ENCODE measurements at regions not wholly inside any gene's neighbourhood (a gene's known extent, or its start where the extent isn't known, plus 50 kb on each side); places are given as distances from the start of the nearest gene placed in this dataset.
"Not testable (repeated sequence)": the region's sequence is repeated elsewhere in the genome, so short reads cannot be mapped to it uniquely, and the experiment has no call there.

GRCh38 chr2:88396209-88396608, 56.3 kb downstream of the FOXI3 start:
- H3K4me1 Mint-ChIP-seq (ENCODE audit: unreplicated experiment), result no peaks in the 10 kb centered on the region
- no peak for TF ChIP-seq CTCF (IDR thresholded peaks at IDR 0.05; ENCODE audit: unreplicated experiment)
- no peaks in the 10 kb centered on the region for H3K36me3 Mint-ChIP-seq (ENCODE audit: low read depth, unreplicated experiment)
- no peaks in the 10 kb centered on the region for H3K27me3 Mint-ChIP-seq (ENCODE audit: unreplicated experiment)
- no peaks in the 10 kb centered on the region for H3K9me3 Mint-ChIP-seq (ENCODE audit: unreplicated experiment)
- H3K4me3 Mint-ChIP-seq (ENCODE audit: unreplicated experiment), result no peak overlapping the region
- no peak for DNase-seq (ENCODE audit: low spot score)
- no peak overlapping the region for H3K27ac Mint-ChIP-seq (ENCODE audit: unreplicated experiment)

- Mint-ChIP-seq H3K27ac (ENCODE audit: unreplicated experiment) (no peak overlapping the region), H3K4me3 (ENCODE audit: unreplicated experiment) (no peak overlapping the region), H3K4me1 (ENCODE audit: unreplicated experiment) (no peaks in the 10 kb centered on the region), H3K36me3 (ENCODE audit: low read depth, unreplicated experiment) (no peaks in the 10 kb centered on the region), H3K27me3 (ENCODE audit: unreplicated experiment) (no peaks in the 10 kb centered on the region), H3K9me3 (ENCODE audit: unreplicated experiment) (no peaks in the 10 kb centered on the region)
- DNase-seq (ENCODE audit: low spot score), result no peak
- TF ChIP-seq CTCF (IDR thresholded peaks at IDR 0.05; ENCODE audit: unreplicated experiment), result no peak
These were observed 74.9 kb downstream of the FOXI3 start for GRCh38 chr2:88377641-88377991.

- TF ChIP-seq CTCF (IDR thresholded peaks at IDR 0.05; ENCODE audit: unreplicated experiment), result no peak
- H3K4me1 Mint-ChIP-seq (ENCODE audit: unreplicated experiment), result no peaks in the 10 kb centered on the region
- H3K36me3 Mint-ChIP-seq (ENCODE audit: low read depth, unreplicated experiment), result no peaks in the 10 kb centered on the region
- H3K4me3 Mint-ChIP-seq (ENCODE audit: unreplicated experiment), result no peak overlapping the region
- no peaks in the 10 kb centered on the region for H3K27me3 Mint-ChIP-seq (ENCODE audit: unreplicated experiment)
- H3K27ac Mint-ChIP-seq (ENCODE audit: unreplicated experiment), result no peak overlapping the region
- DNase-seq (ENCODE audit: low spot score), result no peak
- no peaks in the 10 kb centered on the region for H3K9me3 Mint-ChIP-seq (ENCODE audit: unreplicated experiment)
These were observed 80.5 kb downstream of the FOXI3 start for GRCh38 chr2:88372042-88372441.

GRCh38 chr2:88365408-88365807, 87.1 kb downstream of the FOXI3 start:
- H3K4me3 Mint-ChIP-seq (ENCODE audit: unreplicated experiment); H3K36me3 Mint-ChIP-seq (ENCODE audit: low read depth, unreplicated experiment); H3K27me3 Mint-ChIP-seq (ENCODE audit: unreplicated experiment); H3K4me1 Mint-ChIP-seq (ENCODE audit: unreplicated experiment); H3K27ac Mint-ChIP-seq (ENCODE audit: unreplicated experiment); DNase-seq (ENCODE audit: low spot score); H3K9me3 Mint-ChIP-seq (ENCODE audit: unreplicated experiment): not testable (repeated sequence)

- TF ChIP-seq CTCF (IDR thresholded peaks at IDR 0.05; ENCODE audit: unreplicated experiment), result no peak
- no peak for DNase-seq (ENCODE audit: low spot score)
- no peak overlapping the region for H3K4me3 Mint-ChIP-seq (ENCODE audit: unreplicated experiment)
- no peaks in the 10 kb centered on the region for H3K36me3 Mint-ChIP-seq (ENCODE audit: low read depth, unreplicated experiment)
- H3K27me3 Mint-ChIP-seq (ENCODE audit: unreplicated experiment), result no peaks in the 10 kb centered on the region
- peaks cover 8% of the 10 kb centered on the region for H3K4me1 Mint-ChIP-seq (ENCODE audit: unreplicated experiment)
- no peaks in the 10 kb centered on the region for H3K9me3 Mint-ChIP-seq (ENCODE audit: unreplicated experiment)
- no peak overlapping the region for H3K27ac Mint-ChIP-seq (ENCODE audit: unreplicated experiment)
These were observed 97.0 kb downstream of the FOXI3 start for GRCh38 chr2:88355486-88355885.

DNA sequence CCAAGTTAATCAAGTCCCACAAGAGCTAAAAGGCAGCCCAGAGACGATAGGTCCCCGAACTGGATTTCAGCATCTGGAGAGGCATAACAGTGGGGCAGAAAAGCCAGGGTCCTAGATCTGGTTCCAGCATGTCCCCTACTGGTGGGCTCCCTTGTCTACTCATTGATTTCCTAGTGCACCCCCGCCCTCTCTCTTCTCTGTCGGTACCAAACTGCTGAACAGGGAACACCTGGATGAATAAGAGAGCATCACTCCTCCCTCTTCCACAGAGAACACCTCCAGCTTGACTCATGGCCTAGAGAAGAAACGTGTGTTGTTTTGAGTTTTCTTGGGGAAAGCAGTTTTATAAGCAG, 101.3 kb downstream of the FOXI3 start:
- Mint-ChIP-seq H3K27ac (ENCODE audit: unreplicated experiment) (no peak overlapping the region), H3K36me3 (ENCODE audit: low read depth, unreplicated experiment) (peaks cover 4% of the 10 kb centered on the region), H3K27me3 (ENCODE audit: unreplicated experiment) (peaks cover 3% of the 10 kb centered on the region), H3K4me1 (ENCODE audit: unreplicated experiment) (peaks cover 8% of the 10 kb centered on the region), H3K9me3 (ENCODE audit: unreplicated experiment) (no peaks in the 10 kb centered on the region), H3K4me3 (ENCODE audit: unreplicated experiment) (peak overlapping the region; percentile 71)
- no peak for DNase-seq (ENCODE audit: low spot score)
- peak; percentile 38 for TF ChIP-seq CTCF (IDR thresholded peaks at IDR 0.05; ENCODE audit: unreplicated experiment)
